IPS-NIHi11 (cell line): ENCODE measurements at regions not wholly inside any gene's neighbourhood (a gene's known extent, or its start where the extent isn't known, plus 50 kb on each side); places are given as distances from the start of the nearest gene placed in this dataset.

ENCODE experiments used
- DNase-seq: peaks from one replicate; pipeline ENCODE4 v3.0.0; 2012; ENCODE audit warnings: mixed read lengths, low spot score

DNA sequence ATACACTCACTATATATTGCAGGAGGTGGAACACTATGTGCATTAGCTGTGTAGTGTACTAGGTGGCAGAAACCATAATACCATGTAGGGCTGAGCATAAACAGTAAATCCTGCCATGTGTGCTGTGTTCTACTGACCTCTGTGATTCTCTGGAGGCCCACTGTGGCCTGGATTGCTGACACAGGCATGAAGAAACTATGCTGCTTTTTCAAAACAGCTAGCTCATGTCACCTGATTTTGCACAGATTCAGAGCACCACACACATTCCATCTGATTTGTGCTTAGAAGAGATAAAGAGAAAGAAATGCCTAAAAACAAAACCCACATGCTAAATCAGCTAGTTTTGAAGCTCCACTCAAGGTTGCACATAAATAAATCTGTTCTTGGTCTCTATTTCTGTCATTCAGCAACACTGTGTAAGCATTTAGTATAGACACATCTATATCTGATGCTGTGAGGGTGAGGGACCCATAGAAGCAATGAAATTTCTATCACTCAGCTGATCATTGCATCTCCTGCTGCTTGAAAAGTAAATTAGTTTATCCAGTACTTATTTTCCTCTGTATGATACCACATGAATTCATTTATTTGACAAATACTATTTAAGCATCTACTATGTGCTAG lies 1007.7 kb upstream of the SEMA6D start:
- DNase-seq = no peak

DNA sequence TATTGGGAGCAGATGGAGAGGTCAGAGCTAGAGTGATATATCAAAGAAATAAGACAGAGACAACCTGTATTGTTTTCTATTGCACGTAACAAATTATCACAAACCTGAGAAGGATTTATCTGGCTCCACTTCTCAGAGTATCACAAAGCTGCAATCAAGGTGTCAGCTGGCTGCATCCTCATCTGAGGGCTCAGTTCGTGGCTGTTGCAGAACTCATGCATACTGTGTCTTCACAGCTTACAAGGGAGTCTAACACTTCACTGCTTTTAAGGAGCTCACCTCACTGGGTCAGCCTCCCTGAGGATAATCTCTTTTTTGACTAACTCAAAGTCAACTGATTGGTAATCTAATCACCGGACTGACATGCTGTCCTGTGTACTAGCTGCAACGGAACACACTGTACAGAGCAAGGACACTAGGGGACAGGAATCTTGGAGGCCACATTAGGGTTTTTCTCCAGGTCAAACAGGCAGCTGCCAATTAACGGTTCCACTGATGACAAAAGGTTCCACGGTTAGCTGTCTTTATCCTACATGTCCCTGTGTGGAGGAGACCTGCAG lies 1006.8 kb upstream of the SEMA6D start:
- no peak for DNase-seq

DNA sequence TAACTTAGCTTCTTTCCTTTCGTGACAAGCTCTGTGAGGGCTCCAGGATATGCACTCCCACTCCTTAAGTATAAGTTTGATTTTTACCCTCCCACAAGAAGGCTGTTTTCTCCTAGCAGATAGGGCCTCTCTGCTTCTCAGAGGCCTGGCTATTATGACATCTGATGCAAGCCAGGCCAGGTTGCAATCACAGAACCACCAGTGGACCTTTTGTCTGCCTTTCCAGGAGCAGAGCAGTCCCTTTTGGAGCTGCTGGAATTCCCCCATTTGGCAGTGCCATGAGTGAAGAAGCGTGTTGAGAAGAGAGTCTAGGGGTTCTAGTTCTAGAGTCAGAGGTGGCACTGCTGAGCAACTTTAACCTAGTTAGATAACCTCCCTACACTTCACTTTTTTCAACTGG lies 1004.3 kb upstream of the SEMA6D start:
- DNase-seq = no peak

DNA sequence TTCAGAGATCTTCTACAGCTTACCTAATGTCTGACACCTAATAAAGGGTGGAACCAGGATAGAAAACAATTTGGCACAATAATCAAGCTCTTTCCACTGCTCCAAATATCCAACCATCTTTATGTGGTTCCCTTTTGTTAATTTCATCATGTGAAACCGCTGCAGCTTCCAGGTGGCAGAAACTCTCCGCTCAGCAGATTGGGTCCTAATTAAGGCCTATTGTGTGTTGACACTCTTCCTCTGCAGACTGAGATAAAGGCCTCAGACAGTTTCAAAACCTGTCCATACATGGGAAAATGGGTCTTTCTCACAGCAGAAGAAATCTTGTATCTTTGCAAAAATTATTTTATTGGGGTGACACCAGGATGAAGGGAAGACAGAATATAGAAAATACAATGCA lies 1002.4 kb upstream of the SEMA6D start:
- no peak for DNase-seq

DNA sequence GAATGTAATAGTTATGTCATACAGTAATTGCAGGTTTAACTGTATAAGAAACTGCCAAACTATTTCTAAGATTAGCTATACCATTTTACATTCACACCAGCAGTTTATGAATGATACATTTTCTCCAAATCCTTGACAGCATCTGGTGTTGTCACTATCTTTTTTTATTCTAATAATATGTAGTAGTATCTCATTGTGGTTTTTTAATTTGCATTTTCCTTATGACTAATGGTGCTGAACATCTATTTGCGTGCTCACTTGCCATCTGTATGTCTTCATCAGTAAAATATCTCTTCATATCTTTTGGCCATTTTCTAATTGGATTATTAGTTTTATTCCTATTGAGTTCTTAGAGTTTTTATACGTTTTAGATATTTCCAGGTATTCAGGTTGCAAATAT lies 994.0 kb upstream of the SEMA6D start:
- no peak for DNase-seq

DNA sequence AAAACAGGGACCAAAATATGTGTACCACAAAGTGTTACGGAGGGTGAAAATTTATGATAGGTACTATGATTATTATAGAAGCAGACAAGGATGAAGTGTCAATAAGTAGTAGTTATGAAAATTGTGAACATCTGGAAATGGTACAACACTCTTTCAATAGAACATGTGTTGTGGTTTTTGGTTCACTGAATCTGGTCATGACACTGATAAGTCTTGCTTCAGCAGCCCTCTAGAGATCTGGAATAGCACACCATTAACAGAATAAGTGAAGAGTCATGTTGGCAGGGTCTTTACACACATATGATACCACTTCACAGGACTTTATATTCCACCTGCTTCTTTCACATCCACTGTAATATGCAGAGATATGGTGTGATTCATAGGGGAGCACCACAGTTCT lies 985.2 kb upstream of the SEMA6D start:
- no peak for DNase-seq

DNA sequence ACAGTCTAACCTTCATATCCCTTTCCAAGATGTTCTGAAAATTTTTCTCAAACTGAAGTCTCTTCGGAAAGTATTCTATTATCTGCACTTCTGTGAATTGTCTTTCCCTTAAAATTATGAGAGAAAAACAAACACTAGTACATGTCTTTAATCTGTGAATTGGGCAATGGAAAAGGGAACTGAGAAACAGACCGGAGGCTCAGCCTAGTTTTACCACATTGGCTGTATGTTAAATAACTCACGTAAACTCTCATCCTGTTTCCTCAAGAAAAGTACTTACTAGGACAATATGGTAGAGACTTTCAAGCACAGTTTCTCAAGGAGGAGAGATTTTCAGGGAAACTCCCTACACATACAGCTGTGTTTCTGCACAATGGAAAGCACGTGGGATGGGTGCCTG lies 982.2 kb upstream of the SEMA6D start:
- DNase-seq = no peak

DNA sequence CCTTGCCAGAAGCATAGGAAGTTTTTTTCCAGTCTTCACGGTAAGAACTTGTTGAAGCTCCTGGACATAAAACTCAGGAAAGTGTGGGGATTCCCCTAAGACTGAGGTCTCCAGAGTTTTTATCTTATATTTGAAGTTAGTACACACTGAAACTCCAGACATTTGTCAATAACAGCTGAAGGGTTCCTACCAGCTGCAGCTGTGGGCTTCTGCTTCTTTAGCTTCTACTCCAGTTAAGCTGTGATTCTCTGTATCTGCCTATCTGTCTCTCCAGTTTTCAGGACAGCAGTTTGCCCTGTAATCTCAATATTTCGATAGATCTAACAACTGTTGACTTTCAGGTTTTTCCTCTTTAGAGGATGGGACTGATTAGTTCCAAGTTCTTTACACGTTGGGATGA lies 966.0 kb upstream of the SEMA6D start:
- no peak for DNase-seq

DNA sequence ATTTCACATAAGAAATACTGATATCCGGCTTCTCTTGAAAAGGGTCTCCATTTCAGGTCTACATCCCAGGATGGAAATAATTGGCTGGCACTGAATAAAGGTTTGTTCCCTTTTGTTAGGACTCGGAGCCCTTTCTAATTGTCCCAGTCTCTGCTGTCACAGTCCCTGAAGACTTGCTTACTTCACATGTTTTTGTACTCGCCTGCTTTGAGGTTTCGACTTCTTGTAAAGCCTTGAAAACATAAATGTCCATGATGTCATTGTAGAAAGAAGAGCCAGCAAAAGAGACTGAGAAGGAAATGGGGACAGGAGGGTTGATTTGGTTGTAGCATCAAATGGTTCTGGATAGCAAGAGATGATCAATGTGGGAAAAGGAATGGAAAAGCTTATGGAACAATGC lies 963.4 kb upstream of the SEMA6D start:
- no peak for DNase-seq

DNA sequence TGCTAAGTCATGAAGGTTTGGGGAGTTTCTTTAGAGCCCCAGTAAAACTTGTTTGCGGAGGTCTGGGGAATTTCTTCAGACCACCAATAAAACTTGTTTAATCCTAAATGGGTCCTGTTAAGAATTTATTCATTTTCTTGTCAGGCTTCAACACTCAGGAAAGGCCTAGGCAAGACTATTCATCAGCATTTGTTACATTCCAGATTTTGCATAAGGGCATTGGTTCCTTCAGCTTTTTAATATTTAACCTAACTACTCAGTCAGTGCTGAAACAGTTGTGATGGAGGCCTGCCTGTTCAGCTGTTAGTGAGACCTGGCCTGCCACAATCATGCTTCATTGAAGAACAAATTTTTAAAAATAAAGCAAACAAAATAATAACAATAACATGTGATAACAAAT lies 954.2 kb upstream of the SEMA6D start:
- DNase-seq = no peak

DNA sequence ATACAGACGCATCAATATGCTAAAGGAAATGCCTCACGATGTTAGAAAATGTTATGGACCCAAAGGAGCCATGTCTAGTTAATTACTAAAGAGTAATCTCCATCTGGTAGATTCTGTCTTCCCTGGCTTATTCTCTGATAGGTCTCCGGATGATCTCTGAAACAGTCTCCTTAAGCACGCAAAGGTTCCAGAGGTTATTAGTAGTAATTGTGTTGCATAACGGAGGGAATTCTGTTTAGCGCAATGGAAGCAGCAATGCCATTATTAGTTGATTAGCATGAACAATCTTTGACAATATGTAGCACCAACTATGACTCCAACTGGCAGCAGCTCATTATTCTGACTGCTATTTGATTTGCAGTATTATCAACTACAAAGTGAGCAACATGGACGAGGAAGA lies 952.5 kb upstream of the SEMA6D start:
- no peak for DNase-seq

DNA sequence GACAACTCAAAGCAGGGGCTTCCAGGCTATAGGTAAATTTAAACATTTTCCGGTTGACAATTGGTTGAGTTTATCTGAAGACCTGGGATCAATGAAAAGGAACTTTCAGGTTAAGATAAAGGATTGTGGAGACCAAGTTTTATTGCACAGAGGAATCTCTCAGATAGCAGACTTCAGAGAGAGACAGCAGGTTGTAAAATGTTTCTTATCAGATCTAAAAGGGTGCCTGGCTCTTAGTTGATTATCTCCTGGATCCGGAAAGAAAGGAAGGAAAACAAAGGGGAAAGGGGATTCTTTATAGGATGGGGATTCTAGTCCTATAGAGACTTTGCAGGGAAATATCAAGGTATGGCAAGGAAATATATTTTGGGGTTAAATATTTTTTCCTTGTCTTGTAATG lies 951.3 kb upstream of the SEMA6D start:
- no peak for DNase-seq

DNA sequence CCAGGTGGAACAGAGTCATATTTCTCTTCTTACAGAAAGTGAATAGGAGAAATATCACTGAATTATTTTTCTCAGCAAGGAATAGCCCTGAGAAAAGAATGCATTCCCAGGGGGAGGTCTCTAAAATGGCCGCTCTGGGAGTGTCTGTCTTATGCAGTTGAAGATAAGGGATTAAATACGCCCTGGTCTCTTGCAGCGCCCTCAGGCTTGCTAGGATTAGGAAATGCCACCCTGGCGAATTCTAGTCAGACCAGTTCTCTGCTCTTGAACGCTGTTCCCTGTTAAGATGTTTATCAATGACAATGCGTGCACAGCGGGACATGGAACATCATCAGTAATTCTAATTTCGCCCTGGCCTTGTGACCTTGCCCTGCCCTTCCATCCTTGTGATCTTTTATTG lies 949.0 kb upstream of the SEMA6D start:
- no peak for DNase-seq

DNA sequence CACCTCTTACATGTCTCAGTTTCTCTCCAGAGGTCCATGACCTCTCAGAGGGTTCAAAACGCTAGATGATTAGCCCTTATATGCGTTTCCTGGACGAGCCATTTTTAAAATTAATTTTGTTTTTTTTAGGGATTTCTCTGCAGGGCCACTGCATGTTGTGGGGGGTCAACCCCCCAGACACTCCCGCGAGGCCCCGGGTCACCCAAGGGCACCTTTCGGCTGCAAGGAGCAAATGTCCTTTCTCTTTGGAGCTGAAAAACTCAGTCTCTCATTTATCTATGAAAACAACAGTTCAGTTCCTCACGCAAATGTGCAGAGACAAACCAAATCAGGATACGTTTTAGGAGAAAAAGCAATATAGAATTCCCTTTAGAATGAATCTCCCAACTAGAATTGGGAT lies 944.3 kb upstream of the SEMA6D start:
- DNase-seq = no peak

DNA sequence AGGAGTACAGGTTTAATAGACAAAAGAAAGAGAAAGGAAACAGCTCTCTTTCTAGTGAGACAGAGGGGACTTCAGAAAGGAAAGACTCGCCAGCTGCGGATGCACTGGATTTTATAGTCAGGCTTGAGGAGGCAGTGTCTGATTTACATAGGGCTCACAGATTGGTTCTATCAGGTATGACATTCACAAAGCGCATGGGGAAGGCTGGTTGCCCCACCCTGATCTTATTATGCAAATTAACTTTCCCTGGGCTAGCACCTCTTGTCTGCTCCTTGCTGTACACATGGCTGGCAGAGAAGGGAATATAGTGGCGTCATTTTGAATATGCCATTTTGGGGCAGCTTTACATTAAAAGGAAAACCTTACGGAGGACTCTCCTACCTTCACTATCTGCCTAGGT lies 938.4 kb upstream of the SEMA6D start:
- no peak for DNase-seq

DNA sequence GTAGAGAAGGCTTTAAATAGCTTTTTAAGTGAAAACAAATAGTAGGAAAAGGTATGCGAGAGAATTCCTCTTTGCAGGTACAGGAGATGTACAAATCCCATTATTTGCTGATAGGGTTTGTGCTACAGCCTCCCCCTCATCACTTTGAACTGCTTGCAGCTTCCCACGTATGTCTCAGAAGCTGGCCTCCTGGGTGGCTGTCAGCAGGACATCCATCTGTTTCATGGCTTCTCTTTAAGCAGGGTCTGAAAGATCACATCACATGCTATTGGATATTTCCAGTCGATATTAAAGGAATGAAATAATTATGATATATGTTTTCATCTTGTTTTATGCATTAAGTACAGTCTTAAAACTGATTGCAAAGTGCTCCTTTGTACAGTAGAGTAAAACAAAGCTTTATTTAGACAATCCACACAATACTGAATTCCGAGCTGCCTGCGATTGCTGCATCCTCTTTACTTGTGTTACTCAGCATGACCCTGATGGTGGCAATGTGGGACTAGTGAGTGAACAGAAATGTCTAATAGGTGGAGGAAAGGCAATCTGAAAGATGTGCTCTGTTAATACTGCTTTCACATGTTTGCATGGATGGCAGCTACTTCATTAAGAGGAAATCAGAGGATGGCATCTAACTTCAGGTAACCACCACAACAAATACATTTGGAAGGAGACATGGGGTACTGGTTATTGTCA lies 930.6 kb upstream of the SEMA6D start:
- no peak for DNase-seq

DNA sequence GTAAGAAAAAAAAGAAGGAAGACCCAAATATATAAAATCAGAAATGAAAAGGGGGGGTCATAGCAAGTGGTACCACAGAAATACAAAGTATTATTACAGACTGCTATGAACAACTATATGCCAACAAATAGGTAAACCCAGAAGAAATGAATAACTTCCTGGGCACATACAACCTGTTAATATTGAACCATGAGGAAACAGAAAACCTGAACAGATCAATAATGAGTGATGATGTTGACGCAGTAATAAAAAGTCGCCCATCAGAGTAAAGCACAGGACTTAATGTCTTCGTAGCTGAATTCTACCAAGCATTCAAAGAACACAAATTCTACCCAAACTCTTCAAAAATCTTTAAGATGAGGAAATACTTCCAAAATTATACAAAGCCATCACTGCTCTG lies 921.6 kb upstream of the SEMA6D start:
- no peak for DNase-seq

DNA sequence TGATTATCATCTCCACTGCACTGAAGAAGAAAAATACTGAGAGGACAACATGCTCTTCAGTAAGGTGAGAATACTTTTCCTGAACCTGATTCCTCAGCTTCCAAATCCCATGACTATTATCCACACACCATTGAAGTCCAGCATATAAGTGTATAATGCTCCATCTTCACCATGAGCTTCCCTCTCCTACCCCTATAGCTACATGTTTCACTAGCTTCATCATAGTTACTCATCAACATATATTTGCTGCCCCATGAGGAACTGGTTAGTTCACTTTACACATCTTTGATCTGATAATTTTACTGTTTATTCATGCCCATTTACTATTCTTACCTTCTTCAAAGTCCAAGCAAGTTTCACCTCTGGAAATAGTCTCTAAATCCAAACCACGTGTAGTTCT lies 908.5 kb upstream of the SEMA6D start:
- no peak for DNase-seq

DNA sequence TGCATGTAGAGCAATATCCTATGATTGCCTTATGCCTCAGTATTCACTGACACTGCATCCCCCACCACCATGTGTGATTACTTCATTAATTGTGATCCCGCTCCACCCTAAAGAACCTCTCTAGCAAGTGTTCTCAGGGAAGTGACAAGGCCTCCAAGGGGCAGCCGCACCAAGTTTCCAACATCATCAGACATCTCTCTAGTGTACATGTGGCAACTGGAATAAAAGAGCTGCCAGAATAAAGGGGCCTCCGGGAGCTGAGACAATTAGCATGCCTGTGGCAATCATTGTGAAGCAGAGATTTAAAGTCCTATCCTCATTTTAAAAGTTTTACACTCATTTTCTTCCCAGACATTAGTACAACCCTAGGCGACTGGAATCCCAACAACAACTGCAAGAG lies 902.1 kb upstream of the SEMA6D start:
- DNase-seq = no peak

DNA sequence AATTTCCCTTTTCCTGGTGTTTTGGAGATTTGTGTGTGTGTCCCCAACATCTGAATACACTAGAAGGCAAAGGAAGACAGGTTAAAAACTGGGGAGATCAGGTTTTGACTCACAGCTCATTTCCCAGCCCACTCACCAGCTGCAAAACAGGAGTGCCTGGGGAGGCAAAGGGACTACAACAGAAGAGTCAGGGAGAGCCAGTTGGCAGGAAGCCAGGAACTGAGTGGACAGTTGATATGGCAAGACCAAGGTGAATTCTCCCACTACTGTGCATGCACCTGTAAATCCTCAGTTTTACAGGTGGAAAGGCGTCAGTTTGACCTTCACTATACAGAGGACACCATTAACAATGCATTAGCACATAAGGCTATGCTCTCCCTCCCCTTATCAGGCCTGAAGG lies 901.5 kb upstream of the SEMA6D start:
- no peak for DNase-seq

DNA sequence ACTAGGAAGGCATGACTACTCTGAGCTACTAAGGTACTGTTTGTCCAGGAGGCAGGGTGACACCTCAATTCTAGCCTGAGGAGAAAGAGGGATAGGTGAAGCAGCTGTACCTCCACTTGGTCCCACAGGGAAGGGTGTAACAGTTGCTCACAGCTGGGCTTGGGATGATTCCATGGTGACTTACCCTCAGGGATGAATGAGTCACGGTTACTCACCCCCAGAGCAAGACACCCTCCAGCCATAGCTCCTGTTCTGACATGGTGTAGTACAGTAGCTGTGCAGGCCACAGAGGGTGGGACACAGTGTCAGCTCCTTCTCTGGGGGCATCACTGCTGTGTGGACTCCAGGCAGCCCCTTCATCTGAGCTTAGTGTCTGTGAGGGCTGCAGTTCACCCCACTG lies 868.6 kb upstream of the SEMA6D start:
- no peak for DNase-seq

DNA sequence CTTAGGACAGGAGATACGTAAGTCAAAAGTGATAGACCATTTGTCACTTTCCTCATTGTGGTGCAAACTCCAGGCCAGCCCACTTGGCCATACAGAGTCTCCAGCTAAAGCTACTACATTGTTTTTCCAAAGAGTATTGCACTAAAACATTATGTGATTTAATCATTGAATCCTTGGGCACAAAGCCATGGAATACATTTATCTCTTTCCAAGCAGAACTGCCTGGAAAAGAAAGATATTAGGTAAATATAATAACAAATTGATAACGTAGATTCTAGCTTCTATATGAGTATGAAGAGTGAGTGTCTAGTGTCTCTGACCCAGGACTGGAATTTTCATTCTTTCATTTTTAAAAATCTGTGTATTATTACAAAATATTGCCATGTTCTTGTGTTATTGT lies 863.7 kb upstream of the SEMA6D start:
- no peak for DNase-seq

DNA sequence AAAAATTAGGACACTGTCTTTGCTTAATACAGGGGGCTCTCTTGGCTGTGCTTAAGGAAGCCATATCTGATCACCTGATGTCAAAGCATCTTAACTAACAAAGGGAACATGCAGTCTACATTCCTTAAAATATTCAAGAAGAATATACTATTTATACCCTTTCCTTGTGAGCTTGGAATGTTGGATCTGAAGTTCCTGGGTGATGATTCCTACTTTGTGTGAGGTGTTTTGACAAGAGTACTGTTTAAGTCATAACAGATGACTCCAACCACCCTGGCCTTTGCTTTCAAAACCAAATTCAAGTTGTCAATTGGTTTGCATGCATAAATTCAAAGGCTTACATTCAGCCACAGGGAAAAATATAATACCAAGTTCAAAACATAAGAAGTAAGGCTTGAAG lies 862.7 kb upstream of the SEMA6D start:
- no peak for DNase-seq

DNA sequence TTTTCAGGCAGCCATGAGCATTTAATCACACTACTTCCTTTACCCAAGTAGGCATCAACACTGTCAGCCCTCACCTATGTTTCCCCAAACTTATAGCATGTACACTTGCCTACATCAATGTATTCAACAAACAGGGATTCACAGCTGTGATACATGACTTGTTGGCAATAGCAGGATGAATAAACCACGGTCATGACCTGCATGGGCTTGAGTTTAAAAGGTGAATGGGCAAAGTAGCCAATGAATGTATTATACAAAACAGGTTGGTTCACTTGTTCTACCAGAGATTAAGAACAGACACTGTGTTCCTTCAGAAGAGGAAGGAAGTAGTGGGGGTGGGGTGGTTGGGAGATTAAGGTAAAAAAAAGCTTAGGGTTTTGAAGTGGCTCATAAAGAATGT lies 861.9 kb upstream of the SEMA6D start:
- no peak for DNase-seq
